HG03575 (cell line): ENCODE measurements at regions not wholly inside any gene's neighbourhood (a gene's known extent, or its start where the extent isn't known, plus 50 kb on each side); places are given as distances from the start of the nearest gene placed in this dataset.
"Not testable (repeated sequence)": the region's sequence is repeated elsewhere in the genome, so short reads cannot be mapped to it uniquely, and the experiment has no call there.

Experiments
- ATAC-seq: cut with Tn5 transposase; IDR thresholded peaks from one replicate; pipeline ENCODE4 v1.9.1; 2021; ENCODE audit not compliant: unreplicated experiment, insufficient number of reproducible peaks, low FRiP score; ENCODE audit errors: extremely low read depth

- ATAC-seq, result no peak
Measured at GRCh38 chr7:86091369-86091768, 552.3 kb upstream of the GRM3 start.

- no peak for ATAC-seq
Measured at GRCh38 chr7:86089455-86089854, 554.3 kb upstream of the GRM3 start.

DNA sequence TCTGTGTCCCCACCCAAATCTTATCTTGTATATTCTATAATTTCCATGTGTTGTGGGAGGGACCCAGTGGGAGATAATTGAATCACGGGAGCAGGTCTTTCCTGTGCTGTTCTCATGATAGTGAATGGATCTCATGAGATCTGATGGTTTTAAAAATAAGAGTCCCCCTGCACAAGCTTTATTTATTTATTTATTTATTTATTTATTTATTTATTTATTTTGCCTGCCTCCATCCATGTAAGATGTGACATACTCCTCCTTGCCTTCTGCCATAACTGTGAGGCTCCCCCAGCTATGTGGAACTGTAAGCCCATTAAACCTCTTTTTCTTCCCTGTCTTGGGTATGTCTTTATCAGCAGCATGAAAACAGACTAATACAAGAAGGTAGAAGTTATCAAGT lies 579.1 kb upstream of the GRM3 start:
- not testable (repeated sequence) for ATAC-seq

DNA sequence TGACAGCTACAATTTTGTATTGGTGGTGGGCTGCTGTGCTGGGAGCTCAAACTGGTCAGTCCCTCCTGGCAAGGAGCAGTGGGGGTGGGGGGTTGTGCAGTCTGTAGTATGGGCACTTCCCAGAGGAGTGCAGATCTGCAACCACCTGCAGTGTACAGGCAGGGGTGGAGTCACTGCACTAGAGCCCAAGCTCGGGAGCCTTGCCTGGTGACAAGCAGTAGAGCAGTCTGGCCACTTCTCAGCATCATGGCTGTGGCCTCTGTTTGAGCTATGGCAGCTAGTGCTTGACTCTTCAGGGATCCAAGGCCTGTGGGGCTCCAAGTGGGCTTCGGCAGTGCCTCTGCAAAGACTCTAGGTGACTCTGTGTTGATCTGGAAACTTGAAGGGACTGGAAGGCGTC lies 585.1 kb upstream of the GRM3 start:
- ATAC-seq, result no peak

GRCh38 chr7:86050918-86051317 lies 592.8 kb upstream of the GRM3 start:
- no peak for ATAC-seq

DNA sequence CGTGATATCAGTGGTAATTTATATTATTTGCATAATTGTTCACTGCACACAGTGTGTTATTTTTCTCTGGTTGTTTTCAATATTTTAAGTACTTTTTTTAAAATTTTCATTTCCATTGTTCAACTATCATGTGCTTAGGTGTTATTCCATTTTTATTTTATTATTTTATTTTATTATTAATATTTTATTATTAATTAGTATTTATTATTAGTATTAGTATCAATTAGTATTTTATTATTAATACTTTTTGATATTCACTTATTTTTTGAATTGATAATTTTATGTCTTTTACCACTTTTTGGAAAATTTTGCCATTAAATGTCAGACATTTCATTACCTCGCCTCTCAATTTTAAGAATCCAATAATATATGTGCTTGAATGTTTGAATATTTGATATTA lies 593.8 kb upstream of the GRM3 start:
- ATAC-seq, result no peak

DNA sequence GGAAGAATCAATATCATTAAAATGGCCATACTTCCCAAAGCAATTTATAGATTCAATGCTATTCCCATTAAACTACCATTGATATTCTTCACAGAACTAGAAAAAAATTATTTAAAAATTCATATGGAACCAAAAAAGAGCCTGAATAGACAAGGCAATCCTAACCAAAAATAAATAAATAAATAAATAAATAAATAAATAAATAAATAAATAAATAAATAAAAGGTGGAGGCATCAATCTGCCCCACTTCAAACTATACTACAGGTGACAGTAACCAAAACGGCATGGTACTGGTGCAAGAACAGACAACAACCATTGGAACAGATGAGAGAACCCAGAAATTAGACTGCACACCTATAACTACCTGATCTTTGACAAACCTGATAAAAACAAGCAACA lies 598.5 kb upstream of the GRM3 start:
- not testable (repeated sequence) for ATAC-seq

GRCh38 chr7:86025807-86026206 lies 617.9 kb upstream of the GRM3 start:
- no peak for ATAC-seq

- no peak for ATAC-seq
Measured at GRCh38 chr7:86013662-86014061, 630.0 kb upstream of the GRM3 start.

DNA sequence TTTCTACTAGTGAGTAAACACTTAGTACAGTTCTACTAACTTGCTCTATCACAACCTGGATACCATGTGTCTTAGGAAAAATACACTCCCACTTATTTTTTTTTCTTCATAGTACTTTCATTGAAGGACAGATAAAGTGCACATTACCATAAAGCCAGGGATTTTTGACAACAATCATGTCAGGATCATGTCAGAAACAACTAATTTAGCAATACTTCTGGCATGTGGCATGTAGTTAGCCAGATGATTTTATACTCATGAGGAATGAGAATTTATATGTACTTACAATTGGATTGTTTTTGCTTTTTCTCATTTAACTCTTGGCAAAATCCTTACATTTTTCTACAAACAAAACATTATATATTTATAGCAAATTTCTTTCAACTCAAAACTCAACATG lies 630.7 kb upstream of the GRM3 start:
- ATAC-seq, result no peak

GRCh38 chr7:86008898-86009297 lies 634.8 kb upstream of the GRM3 start:
- no peak for ATAC-seq

DNA sequence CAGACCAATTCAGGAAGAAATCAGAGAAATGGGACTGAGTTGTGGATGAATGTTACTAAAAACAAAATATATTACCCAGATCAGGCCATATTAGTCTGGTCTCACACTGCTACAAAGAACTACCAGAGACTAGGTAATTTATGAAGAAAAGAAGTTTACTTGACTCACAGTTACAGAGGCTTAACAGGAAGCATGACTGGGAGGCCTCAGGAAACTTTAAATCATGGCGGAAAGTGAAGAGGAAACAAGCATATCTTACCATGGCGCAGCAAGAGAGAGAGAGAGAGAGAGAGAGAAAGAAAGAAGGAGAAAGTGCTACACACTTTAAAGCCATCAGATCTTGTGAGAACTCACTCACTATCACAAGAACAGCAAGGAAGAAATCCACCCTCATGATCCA lies 636.8 kb upstream of the GRM3 start:
- no peak for ATAC-seq

- no peak for ATAC-seq
Measured at GRCh38 chr7:86002858-86003257, 640.9 kb upstream of the GRM3 start.

- ATAC-seq, result no peak
Measured at GRCh38 chr7:85997515-85997914, 646.2 kb upstream of the GRM3 start.

DNA sequence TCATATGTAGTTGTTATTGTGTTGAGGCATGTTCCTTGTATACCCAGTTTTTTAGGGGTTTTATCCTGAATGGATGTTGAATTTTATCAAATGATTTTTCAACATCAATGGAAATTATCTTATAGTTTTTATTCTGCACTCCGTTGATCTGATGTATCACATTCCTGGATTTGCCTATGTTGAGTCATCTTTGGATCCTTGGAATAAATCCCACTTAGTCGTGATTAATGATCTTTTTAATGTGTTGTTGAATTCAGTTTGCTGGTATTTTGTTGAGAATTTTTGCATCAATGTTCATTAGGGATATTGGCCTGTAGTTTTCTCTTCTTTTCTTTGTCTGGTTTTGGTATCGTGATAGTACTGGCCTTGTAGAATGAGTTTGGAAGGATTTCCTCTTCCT lies 648.6 kb upstream of the GRM3 start:
- no peak for ATAC-seq

- ATAC-seq, result no peak
Measured at GRCh38 chr7:85980740-85981139, 663.0 kb upstream of the GRM3 start.

DNA sequence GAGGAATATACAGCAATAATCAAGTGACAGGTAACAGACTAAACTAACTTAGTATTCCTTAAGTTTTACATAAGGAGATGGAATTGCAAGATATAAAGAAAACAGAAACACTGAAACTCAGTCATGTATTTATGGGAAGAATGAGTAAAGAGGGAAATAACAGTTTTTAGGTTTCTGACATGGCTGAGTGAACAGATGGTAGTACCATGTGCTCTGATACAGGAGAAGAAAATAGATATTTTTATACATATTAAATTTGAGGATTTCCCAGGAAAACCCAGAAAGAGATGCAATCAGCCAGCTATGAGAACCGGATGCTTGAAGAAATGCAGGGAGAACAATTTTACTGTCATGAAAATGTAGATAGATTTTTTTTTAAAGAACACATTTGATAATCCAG lies 669.5 kb upstream of the GRM3 start:
- ATAC-seq, result no peak

DNA sequence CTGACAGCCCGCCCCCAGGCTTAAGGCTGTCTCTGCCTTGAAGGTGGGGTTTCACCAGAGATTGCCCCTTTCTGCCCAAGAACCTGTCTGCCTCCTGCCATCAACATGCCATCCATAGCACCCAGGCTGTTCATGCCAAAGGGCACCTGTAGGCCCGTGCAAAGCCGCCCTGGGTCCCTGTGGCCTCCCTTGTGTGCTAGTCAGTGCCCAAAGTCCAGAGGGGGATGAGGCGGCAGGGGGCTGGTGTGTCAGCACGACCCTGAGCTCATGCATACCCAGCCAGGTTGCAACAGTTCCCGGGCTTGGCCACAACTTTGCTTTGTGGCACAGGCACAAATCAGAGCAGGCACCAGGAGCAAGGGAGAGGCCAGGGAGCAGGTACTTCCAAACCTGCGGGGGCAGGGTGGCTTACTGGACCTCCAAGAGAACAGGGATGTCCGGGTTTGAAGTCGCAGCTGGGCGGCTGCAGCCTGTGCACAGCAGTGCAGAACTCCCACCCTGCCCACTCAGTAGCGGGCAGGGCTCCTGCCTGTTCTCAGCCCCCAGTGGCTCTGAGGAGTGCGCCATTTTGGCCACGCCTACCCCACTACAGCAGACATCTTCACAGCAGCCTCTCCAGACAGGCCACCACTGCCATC lies 671.1 kb upstream of the GRM3 start:
- no peak for ATAC-seq

GRCh38 chr7:85954961-85955360 lies 688.7 kb upstream of the GRM3 start:
- no peak for ATAC-seq

GRCh38 chr7:85950871-85951270 lies 692.8 kb upstream of the GRM3 start:
- ATAC-seq, result no peak

DNA sequence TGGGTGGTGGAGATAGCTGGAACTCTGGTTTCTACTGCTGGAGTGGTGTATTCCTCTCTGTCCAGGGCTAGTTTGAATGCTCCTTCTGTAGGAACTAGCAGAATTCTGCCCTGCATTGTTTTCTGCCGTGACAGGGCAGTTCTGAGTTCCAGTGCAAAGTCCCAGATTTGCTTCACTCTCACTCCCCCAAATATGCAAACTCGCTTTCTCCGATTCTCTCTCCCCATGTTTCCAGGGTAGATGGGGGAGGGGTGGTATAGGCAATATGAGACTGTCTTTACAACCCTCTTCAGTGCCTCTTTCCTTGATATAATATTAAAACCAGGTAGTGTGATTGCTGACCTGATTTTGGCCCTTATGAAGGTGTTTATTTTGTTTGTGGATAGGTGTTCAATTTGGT lies 693.3 kb upstream of the GRM3 start:
- no peak for ATAC-seq
